Left cardiac atrium (tissue), 4 donors: ENCODE measurements at regions not wholly inside any gene's neighbourhood (a gene's known extent, or its start where the extent isn't known, plus 50 kb on each side); places are given as distances from the start of the nearest gene placed in this dataset.

Source experiments
- ATAC-seq, 2 donors: fragments of 200-7000 bp; cut with Tn5 transposase; one replicate each; pipeline ENCODE4 v1.9.1; 2020; ENCODE audit warnings: mild to moderate bottlenecking in 2 of 2, moderate library complexity in 2 of 2
- DNase-seq: peaks from one replicate; pipeline ENCODE4 v3.0.0-alpha.2; 2020
- intact Hi-C, 2 donors: fragments of 100-400 bp; cut with DNase I; formaldehyde crosslinking; loops; one replicate each; pipeline versions ENCODE4 v1.14.1 to v1.15.1; 2022 to 2023
- donor health status: DM: no; HTN: yes; CAD: no.
- donor health status: DM: no; HTN: yes; CAD: no; lungs with severe emphysema.
- donor health status: DM: yes; HTN: yes; CAD: no.
- donor health status: Dilated cardiomyopathy.

DNA sequence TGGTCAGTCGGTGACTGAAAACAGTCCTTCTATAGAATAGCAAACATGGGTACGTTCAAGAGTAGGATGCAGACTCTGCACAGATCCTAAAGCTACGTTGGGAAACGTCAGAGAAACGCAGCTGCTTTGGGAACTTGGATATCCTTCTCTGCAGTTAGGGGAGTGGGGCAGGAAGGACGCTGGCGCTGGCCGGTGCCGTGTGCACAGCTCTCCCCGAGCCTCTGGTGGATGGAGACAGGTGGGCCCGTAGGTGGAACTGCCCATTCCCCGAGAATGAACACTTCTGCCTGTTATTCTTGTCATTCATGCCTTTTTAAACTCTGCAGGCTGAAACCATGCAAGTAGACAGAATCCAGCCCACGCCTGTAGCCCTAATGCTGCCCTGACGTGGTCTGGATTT, 91.7 kb upstream of the MBOAT2 start:
- ATAC-seq (no peak), DNase-seq (no peak)
- intact Hi-C loops, result no loop called here

DNA sequence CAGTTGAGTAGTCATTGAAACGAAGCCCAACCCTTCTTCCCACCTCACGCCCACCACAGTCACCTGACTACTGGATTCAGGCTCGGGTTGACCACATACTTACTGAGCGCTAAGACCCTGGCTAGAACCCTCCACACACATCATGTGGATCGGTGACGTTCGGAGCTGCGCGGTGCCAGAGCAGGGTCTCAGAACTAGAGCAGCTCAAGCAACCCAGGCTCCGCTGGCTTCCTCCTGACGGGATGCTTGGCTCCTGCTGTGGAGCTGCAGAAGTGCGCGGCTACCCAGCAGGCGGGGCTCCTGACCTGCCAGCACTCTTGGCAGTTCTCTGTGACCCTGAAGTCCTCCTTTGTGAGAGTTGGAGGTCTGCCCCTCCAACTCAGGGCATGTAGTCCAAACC, 90.6 kb upstream of the MBOAT2 start:
- no peak for ATAC-seq
- DNase-seq, result no peak
- intact Hi-C loops, result no loop called here

DNA sequence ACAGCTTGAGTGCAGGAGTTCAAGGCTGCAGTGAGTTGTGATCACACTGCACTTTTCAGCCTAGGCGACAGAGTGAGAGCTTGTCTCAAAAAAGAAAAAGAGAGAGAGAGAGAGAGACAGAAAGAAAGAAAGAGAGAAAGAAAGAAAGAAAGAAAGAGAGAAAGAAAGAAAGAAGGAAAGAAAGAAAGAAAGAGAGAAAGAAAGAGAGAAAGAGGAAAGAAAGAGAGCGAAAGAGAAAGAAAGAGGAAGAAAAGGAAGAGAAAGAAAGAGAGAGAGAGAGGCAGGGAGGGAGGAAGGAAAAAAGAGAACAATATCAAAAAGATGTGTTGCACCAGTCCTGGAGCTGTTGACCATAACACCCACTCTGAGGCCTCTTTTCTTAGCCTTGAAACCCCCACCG, 89.8 kb upstream of the MBOAT2 start:
- no peak for DNase-seq
- intact Hi-C loops, result no loop called here
- no peak for ATAC-seq

DNA sequence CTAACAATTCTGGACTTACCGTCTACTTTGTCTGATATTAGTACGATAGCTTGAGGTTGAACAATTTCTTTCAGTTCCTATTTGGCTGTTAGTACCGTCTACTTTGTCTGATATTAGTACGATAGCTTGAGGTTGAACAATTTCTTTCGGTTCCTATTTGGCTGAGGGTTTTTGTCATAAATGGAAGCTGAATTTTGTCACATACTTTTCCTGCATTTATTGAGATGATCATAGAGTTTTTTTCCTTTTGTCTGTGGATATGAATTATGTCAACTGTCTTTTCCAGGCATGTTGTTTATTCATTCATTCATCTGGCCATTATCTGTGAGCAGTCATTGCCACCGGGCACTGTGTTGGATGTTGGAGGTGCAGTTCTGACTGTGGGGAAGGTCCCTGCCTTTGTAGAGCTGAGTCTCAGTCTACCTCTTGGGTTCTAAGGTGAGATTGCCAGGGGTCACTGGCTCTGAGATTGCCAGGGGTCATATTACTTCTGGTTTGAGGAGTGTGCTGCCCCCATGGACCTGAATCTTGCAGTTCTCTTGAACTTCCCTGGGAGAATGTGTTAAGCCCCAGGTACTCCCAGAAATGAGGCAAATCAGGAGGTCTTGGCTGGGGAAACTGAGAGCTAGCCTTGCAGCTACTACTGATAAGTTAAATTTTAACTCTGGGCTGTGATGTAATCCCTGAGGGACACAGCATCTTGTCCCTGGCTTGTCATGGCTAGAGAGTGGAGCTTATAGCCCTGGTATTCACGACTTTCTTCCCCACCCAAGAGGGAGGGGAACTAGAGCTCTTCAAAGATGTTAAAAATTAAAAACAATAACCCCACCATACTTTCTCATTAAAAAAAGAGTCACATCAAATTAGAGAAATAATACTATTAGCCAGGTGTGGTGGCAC, 89.1 kb upstream of the MBOAT2 start:
- intact Hi-C loops, result no loop called here
- DNase-seq, result no peak
- ATAC-seq, result no peak

DNA sequence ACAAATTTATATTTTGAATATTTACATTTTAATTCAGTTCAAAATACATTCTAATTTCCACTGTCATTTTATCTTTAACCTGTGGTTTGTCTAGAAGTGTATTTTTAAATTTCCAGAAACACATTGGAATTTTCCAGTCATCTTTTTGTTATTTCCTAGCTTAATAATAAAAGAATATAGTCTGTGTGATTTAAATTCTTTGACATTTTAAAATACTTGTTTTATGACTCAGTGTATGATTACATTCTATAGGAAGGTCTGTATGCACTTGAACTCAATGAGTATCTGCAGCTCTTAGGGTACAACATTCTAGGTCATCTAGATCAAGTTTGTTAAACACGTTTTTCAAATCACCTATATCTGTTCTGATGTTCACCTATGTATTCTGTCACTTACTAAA, 88.3 kb upstream of the MBOAT2 start:
- ATAC-seq (no peak), DNase-seq (no peak)
- intact Hi-C loops, result no loop called here

DNA sequence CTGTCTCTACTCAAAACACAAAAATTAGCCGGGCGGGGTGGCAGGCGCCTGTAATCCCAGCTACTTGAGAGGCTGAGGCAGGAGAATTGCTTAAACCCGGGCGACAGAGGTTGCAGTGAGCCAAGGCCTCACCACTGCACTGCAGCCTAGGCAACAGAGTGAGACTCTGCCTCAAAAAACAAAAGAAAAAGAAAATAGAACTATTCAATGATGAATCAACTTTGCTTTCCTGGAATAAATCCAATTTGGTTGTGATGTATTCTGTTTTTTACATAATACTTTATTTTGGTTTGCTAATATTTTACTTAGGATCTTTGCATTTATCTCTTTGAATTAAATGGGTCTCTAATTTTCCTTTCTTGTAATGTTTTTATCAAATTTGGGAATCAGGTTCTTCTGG, 86.3 kb upstream of the MBOAT2 start:
- intact Hi-C loops, result no loop called here
- DNase-seq, result no peak
- ATAC-seq, result no peak

DNA sequence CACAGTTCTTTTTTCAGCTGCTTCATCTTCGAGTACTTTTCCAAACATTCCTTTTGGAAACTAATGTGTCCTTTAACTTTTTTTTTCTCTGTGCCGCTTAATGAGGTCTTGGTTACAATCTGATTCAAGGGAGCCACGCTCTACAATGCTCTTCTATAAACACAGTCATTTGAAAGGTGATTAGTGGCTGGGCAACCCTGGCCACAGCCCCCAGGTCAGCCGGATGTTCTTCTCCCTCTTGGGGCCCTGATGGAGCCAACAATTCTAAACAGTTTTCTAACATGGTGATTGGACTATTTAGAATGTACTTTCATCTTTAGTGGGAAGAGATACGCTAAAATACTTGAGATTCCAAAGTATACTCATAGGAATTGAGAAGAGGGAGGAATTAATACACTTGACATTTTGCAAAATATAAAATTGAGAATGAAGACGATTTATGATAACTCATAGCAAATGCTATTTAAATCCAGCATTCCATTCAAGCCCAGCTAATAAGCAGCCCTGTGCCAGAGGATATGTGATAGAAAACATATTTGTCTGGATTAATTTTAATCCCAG, 83.7 kb upstream of the MBOAT2 start:
- no peak for DNase-seq
- intact Hi-C loops, result no loop called here
- ATAC-seq, result no peak

DNA sequence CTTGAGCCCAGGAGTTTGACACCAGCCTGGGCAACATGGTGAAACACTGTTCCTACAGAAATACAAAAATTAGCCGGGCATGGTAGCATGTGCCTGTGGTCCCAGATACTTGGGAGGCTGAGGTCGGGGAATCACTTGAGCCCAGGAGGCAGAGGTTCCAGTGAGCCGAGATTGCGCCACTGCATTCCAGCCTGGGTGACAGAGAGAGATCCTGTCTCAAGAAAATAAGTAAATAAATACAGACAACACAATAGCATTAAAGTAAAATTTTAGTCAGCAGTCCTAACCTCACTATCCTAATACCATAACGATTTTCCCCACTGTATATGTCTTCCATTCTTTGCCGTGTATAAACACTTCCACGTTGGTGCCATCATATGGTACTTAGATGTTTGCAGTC, 83.0 kb upstream of the MBOAT2 start:
- ATAC-seq, result no peak
- no peak for DNase-seq
- intact Hi-C loops, result no loop called here

DNA sequence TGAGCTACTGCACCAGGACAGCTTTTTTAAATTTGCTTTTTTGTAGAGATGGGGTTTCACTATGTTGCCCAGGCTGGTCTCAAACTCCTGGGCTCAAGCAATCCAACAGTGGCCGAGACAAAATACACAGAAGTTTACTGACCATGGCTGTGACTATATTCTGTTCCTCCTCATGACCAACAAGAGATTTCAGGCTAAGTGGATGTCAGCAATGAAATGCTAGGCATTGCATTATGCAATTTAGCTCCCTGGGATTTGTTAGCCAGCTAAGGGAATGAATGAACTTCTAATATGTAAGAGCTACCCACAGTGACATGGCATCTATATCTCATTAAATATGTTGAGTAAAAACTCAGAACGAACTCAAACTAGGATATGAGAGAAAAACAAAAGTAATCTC, 81.9 kb upstream of the MBOAT2 start:
- ATAC-seq (no peak), DNase-seq (no peak)
- intact Hi-C loops, result no loop called here

DNA sequence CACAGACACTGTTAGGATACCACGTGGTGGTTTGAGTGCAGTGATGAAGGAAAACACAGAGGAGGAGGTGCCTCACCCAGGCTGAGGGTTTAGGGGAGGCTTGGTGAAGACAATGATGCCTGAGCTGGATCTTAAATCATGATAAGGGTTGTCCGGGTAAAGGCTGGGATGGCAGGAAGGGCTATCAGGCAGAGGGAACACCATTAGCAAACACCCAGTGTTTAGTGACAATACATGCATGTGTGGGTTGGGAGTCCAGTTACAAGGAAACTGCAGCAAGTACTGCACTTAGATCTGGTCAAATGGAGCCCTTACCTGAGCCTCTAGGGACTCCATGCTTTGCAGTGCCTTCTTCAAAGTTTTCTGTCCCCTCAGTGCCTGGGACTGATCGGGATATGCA, 79.8 kb upstream of the MBOAT2 start:
- intact Hi-C loops, result no loop called here
- ATAC-seq, result no peak

DNA sequence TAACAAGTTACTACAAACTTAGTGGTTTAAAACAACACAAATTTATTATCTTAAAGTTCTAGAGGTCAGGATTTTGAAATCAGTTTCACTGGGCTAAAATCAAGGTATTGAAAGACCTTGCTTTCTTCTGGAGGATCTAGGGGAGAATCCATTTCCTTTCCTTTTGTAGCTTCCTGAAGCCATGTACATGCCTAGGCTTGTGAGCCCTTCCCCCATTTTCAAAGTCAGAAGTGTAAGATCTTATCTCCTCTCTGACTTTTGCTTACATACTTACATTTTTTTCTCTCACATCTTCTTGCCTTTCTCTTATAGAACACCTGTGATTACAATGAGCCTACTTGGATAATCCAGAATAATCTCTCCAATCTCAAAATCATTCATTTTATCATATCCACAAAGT, 78.7 kb upstream of the MBOAT2 start:
- DNase-seq (no peak), ATAC-seq (no peak)
- intact Hi-C loops, result no loop called here

More for the DNA sequence above, 79.8 kb upstream of the MBOAT2 start:
- DNase-seq, result no peak

DNA sequence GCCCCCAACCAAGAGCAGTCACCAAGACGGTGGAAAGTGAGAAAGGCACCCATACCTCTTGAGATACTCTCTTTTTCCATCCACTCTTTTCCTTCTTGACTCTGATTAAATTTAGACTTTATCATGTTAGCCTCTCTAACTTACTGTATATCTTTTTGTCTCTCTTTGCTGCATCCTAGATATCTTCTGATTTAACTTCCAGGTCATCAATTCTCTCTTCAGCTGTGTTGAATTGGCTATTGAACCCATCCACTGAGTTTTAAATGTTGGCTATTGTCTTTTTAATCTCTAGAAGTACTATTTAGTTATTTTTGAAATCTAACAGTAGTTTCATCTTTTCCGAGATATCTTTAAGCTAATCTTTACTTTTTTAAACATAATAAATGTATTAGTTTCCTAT, 78.3 kb upstream of the MBOAT2 start:
- intact Hi-C loops, result no loop called here
- no peak for ATAC-seq
- DNase-seq, result no peak

DNA sequence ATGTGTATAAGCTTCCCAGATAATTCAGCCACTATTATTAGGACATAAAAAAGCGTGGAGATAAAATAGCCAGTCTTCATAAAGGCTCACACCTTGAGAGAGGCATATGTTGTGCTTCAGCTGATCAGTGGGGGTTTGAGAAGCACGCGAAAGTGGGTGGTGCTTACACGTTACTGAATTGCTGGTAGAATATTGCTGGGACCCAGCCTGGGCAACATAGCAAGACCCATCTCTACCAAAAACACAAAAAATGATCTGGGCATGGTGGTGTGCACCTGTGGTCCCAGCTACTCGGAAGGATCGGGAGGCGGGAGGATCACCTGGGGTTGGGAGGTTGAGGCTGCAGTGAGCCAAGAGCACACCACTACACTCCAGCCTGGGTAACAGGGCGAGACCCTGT, 74.9 kb upstream of the MBOAT2 start:
- no peak for DNase-seq
- no peak for ATAC-seq
- intact Hi-C loops, result no loop called here

DNA sequence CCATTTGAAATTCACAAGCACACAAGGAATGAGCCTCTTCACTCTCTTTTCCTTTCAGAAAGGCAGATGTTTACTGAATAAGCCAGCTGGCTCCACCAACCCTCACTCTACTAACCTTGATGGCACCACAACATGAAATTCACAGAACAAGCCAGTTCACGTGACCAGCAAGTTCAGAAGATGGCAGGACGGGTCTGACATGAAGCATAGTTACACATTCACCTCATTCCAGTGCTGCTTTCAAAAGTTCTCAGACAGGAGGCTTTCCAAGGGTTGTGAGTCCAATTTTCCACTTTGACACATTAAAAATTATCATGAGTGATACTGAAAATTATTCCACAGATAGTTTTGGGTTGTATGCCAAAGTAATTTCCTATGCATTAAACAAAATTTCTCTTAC, 74.2 kb upstream of the MBOAT2 start:
- intact Hi-C loops, result no loop called here
- DNase-seq (no peak), ATAC-seq (no peak)

DNA sequence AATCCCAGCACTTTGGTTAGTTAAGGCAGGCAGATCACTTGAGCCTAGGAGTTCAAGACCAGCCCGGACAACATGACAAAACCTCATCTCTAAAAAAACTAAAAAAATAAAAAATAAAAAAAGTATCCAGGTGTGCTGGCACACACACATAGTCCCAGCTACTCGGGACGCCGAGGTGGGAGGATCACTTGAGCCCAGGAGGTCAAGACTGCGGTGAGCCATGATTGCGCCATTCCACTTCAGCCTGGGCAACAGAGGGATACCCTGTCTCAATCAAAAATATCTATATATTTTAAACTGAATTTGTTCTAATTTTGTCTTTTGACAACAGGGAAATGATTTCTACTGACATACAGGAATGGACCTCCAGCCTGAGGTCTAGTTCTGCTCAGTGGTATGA, 73.3 kb upstream of the MBOAT2 start:
- intact Hi-C loops, result no loop called here
- ATAC-seq, result no peak
- no peak for DNase-seq

DNA sequence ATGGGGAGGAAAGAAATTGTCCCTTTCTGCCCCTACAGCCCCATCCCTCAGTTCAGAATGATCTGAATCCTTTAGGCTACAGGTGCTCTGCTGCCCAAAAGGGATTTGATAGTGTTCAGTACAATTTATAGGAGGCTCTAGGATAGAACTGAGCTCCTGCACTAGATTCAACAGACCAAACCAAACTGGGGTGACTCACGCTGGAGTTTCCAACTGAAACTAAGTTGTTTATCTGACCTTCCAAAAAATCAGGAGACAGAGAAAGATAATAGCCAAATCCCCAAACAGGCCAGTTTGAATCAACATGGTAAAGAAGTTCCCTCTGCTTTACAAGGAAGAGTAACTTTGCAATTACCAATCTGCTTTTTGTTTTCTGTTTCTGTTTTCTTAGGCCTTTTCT, 72.7 kb upstream of the MBOAT2 start:
- ATAC-seq (no peak), DNase-seq (no peak)
- intact Hi-C loops, result no loop called here

DNA sequence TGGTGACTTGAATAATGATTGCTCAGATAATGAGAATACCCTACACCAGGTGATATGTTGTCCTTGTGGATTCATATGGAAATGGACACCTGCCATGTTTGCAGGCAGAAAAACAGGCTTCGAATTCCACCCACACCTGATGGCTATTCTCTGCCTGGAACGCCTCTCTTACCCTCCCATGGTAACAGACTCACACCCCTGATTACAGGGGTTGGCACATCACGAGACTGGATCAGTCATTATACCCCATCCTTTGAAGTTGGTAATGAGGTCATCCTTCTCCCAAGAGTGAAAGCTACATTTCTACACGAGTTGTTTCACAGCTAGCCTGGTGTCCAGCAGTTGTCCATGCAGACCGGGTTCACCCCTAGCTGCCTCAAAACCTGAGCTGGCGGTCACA, 71.4 kb upstream of the MBOAT2 start:
- ATAC-seq (no peak), DNase-seq (no peak)
- intact Hi-C loops, result no loop called here

DNA sequence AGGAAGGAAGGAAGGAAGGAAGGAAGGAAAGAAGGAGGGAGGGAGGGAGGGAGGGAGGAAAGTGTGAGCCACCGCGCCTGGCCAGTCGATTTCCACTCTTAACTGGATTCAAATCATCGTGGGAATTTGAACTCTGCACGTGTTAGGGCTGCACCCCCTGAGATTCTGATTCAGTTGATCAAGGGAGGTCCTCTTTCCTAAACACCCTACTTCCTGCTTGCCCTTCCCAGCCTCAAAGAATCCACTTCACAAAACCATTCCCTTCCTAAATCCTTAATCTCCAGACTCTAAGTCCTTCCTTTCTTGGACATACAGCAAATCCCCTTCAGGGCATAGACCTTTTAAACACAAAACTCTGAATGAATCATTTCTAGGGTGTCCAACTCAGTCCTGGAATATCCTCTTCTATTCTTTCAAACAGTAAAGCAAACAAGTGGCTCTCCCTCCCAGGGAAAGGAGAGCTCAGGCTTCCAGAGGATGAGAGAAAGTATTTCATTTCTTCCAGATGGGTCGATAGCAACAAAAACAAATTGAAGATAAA, 68.2 kb upstream of the MBOAT2 start:
- no peak for ATAC-seq
- intact Hi-C loops, result no loop called here
- DNase-seq, result no peak

DNA sequence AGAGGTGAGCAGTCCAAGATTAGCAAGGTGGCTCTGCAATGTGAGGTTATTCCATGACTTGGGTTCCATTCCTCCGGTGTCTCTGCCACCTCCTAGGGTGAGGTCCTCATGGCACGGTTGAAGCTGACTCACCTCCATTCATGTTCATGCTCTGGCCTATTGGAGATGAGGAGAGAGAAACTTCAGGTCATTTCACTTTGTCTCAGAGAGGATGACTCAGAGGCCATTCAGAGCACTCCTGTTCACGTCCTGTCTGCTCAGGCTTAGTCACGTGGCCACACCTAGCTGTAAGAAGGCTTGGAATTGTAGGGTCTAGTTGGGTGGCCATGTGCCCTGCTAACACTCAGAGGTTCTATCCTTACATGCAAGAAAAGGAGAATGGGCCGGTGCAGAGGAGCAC, 67.5 kb upstream of the MBOAT2 start:
- ATAC-seq, result no peak
- intact Hi-C loops, result no loop called here
- no peak for DNase-seq

DNA sequence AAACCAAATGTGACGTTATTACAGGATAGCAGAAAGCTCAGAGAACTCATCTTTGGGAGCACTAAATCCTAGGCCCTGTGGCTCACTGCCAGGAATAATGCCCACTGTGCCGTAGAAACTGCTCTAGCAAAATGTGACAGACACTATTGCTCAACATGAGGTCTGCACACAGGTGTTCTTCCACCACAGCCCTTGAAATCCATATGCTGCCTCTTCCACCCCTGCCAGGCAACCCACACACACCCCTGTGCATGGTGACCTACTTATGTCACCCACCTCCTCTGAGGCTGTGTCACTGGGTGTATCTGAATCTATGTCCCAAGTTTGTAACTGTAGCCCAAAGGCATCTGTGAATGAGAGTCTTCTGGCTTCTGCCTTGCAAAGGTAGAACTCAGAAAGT, 66.1 kb upstream of the MBOAT2 start:
- DNase-seq (no peak), ATAC-seq (no peak)
- intact Hi-C loops, result no loop called here

DNA sequence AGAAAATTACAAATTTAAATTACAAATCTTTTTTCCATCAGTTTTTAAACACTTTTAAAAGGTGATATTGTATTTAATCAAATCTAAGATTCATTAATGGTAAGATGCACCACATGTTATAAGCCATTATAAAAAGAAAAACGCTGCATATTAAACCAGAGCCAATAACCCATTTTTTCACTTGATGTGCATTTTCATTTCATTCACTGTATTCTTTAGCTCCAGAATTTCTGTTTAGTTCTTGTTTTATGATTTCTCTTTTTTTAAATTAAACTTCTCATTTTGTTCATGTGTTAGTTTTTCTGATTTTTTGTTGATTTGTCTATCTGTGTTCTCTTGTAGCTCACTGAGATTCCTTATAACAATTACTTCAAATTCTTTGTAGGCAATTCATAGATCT, 62.4 kb upstream of the MBOAT2 start:
- DNase-seq (no peak), ATAC-seq (no peak)
- intact Hi-C loops, result no loop called here
